HG02798 (cell line): ENCODE measurements at regions not wholly inside any gene's neighbourhood (a gene's known extent, or its start where the extent isn't known, plus 50 kb on each side); places are given as distances from the start of the nearest gene placed in this dataset.
"Not testable (repeated sequence)": the region's sequence is repeated elsewhere in the genome, so short reads cannot be mapped to it uniquely, and the experiment has no call there.

Source experiments
- ATAC-seq: cut with Tn5 transposase; IDR thresholded peaks from one replicate; pipeline ENCODE4 v1.9.1; 2021; ENCODE audit warnings: mild to moderate bottlenecking; ENCODE audit not compliant: unreplicated experiment, poor library complexity

DNA sequence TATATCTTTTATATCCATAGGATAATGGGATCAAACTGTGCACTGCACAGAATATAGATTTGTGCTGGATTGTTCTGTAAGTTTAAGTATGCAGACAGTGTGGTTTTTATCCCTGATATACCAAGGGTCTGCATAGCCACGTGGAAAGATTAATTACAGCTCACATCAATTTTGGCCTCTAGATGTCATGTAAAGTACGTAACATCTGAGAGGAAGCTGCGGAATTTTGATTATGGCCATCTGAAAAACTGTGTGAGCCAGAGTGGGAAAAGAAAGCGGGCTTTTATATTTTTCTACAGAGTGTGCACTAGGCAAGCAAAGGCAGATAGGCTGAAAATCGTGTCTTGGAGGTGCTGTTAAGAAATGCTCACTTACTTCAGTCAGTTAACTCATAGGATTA lies 562.7 kb downstream of the GBE1 start:
- ATAC-seq, result no peak

DNA sequence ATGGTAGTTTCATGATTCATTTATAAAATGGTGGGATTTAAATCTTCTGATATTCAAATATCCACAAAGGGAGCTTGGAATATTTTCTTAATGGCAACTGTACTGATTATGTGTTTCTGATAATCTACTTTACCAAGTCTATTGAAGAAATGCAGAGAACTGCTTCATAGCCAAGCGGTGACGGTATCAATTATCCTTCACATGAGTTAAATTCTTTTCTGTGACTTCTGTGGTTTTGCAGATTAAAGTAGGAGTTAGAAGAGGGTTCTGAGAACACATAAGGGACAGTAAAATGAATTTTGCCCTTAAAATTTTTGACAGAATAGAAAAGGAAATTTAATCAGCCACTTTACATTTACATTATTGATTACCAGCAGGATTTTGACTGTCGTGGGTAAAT lies 563.2 kb downstream of the GBE1 start:
- no peak for ATAC-seq

DNA sequence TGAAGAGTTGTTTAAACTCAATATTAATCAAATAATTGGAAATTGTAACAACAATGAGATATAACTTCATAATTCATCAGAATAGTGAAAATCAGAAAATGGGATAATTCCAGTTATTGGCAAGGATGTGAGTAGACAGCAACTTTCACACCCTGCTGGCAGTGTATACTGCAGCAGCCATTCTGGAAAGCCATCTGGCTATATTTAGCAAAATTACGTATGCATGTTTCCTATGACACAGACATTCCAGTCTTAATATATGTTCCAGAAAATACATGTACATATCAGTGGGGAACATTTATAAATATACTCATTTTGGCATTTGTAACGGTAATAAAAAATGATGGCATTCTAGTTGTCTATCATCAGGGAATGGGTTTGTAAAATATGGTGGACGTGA lies 564.1 kb downstream of the GBE1 start:
- no peak for ATAC-seq

DNA sequence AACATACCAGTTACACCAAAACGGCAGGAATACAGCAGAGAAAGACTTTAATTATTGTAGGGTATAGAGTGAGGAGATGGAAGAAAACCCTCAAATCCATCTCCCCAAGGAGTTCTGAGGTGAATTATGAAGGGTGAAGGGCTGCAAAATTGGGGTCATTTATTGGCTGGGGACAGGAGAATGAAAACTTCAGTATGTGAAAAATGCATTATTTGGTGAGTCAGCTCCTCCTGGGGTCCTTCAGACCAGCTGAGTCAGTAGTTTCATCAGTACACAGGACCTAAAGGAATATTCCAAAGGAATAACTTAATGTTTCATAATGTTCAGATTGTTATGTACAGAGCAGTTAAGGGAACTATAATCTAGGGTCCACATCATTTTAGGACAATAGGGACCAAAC lies 566.0 kb downstream of the GBE1 start:
- no peak for ATAC-seq

DNA sequence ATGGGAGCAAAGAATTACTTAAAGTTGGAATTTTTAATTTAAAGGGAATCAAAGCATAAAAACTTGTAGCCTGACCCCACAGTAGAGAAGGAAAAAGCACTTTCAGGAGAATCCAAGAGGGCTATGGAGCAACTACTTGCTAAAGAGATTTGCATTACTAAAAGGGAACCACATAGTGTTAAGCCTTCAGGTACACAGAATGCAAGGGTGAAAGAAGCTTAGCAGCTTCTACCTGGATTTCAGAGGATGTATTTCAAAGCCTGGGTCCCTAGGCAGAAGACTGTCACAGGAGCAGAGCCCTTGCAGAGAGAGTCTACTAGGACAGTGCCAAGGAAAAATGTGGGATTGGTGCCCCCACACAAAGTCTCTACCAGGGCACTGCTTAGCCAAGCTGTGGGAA lies 575.0 kb downstream of the GBE1 start:
- ATAC-seq, result no peak

DNA sequence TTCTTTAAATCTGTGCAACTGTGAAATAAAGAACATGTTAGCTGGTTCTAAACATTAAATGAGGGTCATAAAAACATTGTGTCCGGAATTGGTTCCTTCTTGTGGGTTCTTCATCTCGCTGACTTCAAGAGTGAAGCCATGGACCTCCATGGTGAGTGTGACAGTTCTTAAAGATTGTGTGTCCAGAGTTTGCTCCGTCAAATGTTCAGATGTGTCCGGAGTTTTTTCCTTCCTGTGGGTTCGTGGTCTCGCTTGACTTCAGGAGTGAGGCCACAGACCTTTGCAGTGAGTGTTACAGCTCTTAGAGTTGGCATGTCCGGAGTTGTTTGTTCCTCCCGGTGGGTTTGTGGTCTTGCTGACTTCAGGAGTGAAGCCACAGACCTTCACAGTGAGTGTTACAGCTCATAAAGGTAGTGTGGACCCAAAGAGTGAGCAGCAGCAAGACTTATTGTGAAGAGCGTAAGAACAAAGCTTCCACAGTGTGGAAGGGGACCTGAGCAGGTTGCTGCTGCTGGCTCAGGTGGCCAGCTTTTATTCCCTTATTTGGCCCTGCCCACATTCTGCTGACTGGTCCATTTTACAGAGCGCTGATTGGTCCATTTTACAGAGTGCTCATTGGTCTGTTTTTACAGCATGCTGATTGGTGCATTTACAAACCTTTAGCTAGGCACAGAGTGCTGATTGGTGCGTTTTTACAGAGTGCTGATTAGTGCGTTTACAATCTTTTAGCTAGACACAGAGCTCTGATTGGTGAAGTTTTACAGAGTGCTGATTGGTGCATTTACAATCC lies 579.2 kb downstream of the GBE1 start:
- ATAC-seq, result not testable (repeated sequence)

DNA sequence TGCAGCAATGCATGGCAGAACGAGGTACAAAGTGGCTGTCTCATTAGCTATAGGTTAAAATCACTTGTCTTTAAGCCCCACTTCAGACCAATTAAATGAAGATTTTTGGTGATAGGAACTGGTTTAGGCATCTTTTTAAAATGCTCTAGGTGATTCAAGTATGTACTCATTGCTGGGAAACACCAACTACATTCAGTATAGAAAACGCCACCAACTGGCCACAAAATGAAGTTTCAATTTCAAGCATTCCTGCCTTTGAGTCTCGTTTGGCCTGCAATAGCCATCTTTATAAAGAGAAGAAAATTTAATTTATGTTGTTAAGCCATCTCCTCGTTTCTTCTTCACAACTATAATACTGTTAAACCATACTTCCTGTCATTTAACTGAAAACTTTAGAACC lies 587.9 kb downstream of the GBE1 start:
- no peak for ATAC-seq

DNA sequence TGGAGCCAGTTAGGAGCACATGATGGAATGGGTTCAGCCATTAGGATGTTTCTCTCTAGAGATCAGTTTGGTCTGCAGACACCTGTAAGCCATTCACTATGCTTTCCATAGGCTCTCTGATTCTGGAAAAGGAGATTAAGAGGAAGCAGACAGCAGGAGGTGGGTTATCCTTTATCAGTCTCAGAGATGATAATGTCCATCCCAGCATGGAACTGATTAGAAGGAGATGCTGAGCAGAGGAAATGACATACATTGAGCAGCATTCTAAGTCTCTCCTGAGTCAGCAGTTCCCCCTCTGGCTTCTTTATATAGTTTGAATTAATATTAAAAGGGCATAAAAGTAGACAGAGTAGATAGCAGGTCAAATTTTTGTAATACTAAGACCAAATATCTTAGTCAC lies 591.1 kb downstream of the GBE1 start:
- no peak for ATAC-seq

DNA sequence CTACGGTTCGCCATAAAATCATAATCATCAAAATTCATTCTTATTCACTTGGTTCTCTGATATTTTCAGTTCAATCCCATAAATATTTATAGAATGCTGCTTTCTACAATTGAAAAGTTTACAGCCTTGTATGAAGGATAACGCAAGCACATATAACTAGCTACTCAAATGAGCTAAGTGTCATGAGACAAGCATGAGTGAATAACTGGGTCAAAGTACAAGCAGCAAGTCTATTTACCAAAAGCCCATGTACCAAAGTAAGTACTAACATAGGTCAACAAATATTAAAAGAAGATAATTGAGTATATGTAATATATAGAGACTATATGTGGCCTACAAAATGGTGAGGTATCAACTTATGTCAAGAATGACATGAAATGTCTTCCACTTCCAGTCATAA lies 596.6 kb downstream of the GBE1 start:
- no peak for ATAC-seq

DNA sequence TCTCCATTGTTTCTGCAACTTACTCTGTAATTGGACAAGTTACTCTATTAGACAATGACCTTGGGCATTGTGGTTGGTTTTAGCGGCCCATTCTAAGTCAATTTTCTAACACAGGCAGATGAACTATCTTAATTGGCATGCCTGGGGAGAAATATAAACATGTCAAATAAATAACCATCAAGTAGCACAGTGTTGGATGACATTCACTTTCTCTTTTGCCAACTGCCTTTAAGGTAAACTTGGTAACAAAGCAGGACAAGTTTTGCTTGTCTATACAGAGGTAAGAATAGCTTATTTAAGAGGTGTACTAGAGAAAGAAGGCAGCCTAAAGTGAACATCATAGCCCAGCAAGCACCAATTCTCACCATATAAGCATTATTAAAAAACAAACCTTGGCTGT lies 599.6 kb downstream of the GBE1 start:
- no peak for ATAC-seq

DNA sequence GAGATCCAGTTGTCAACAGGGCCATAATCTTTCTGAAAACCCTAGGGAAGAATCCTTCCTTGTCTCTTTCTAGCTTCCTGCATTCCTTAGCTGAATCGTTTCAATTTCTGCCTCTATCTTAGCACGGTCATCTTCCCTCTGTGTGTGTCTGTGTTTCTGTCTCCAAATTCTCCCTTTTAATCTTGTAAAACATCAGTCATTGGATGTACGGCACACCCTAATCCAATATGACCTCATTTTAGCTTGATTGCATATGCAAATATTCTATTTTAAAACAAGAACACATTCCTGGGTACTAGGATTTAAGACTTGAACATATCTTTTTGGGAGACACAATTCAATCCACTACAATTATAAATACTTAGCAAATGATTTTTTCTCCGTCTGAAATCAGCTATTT lies 600.3 kb downstream of the GBE1 start:
- ATAC-seq, result no peak

DNA sequence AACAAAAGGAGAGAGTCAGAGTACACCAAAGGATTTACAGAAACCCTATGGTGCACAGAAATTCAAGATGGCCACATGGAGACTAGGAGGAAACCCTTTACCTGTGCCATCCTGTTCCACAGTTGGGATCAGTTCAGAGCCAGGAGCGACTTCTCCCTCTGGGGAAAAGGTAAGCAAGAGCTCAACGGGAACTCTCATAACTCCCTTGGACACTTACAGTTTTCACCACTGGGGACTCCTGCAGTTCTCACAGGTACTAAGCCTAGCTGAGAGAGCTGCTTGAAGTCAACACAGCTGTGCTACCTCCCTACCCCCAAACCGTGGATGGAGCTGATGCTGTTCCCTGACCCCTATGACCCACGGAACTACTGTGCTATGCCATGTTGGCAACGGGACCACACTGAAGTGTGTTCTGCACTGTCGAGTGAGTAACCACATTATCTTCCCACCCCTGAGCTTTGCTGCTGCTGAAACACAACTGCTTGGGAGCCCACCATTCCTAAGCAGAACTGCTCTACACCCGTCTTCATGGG lies 606.8 kb downstream of the GBE1 start:
- ATAC-seq, result no peak

DNA sequence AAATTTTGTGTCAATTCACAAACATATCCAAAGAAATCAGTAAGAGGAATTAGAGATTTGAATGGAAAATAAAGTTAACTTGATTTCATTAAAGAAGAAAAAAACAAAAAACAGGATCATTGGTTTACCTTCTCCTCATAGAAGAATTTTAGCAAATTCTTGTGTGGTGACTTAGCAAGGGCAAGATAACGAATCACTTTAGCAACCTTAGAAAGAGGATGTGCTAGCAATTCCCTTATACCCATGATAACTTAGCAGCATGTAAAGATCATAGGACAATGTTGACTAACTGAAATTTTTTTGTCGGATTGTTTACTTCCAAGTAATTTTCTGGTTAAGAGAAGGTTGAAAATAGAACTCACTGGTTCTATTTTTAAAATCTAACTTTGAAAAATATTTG lies 609.3 kb downstream of the GBE1 start:
- no peak for ATAC-seq

DNA sequence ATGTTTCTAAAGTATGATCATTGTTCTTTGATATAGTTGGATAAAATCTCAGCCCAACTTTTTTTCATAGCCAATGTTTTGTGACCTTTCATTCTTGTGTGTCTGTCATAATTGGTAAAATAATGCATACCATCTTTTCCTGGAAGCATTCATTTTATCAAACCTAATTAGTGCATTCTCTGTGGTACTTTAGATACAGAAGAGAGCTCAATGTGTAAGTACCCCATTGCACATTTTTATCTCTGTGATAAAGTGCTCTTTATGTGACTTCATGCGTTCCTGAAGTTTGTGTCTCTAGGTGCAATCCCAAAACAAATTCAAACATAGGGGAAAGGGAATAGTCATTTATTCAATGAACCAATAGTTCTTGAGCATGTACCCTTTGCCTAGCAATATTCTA lies 628.5 kb downstream of the GBE1 start:
- no peak for ATAC-seq

DNA sequence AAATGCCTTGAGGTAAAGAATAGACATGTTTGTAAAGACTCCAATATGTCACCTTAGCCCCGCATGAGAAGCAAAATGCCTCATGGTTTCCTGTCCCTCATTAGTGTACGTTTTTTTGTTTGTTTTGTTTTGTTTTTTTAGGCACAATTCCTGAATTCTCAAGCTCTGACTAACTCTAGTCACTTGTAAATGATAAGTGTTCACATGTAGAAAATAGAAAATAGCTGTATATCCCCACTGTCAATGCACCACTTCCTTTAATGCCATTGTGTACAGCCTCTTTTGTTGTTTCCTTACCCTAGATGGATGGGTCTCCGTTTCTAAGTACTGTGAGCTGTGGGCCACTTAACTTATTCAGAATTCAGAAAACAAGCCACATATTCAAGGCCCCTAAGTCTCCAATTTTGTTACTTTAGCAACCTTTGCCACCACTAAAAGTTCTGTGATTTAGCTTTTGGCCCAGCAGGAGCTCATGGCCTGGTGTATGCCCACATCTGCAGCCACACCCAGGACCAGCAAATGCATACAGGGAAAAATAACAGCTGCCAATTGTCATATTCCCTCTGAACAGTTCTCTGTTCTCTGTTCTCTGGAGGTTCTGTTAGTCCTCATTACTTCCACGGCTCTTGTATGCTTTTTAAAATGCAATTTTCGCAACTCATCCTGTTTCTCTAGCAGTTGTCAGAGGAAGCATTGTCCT lies 655.5 kb downstream of the GBE1 start:
- ATAC-seq, result no peak

DNA sequence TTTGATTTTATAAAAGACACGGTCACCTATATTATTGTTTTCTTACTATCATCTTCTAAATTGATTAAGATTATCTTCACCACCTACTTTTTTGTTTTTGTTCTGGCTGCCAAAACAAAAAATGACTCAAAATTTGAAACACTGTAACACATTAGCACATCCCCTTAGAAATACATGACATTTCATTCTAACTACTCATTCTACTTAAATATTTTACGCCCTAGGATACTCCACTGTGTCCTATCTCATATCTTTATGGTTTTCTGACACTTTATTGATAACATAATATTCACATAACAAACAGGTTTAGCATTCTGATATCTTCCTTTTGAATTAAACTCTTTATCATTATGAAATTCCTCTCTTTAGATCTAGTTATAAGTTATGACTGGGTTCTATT lies 656.2 kb downstream of the GBE1 start:
- ATAC-seq, result no peak

DNA sequence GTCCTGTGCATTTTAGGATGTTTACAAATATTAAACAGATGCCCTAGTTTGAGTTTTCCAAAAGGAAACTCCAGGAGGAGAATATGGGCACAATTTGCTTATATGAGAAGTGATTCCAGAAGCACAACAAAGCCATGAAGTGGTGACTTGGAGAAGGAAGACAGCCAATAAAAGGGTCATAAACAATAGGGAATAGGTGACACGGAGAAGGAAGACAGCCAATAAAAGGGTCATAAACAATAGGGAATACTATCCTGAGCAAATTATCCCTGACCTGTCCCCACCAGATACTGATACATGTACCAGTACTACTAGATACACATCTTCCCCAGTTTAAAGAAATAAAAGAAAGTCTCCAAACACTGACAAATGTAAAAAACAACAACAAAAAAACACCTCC lies 663.6 kb downstream of the GBE1 start:
- ATAC-seq, result no peak

DNA sequence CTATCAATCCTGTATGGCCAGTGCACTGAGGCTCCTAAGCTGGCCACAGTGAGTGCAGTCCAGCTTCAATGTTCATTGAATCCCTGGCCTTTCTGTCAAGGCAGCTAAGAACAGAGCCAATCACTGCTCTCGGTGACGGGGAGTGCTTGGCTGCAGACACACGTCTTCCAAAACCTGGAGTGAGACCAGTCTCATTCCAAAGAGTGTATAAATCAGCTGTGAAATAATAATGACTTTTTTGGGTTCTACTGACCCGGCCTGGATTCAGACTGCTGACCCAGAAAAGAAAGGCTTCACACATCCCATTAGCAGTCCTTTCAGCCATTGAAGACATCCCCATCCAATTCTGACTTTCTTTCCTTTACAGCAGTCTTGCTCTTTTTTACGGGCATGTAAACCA lies 665.5 kb downstream of the GBE1 start:
- no peak for ATAC-seq

DNA sequence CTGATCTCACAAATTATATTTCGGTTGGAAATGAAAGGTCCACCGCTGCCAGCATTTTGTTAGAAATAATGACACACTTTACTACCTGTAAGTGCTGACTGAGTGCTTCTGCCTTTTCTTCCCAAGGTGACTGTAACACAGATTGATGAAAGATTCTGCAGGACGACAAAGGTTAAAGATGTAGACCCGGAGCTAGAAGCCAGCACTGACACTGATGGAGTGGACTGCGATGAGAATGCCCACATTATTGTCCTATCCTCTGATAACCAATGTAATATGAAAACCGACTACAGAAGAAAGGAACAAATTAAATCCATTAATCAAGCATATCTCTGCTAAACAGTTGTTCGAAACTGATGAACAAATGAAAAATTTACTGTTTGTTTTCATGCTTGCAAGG lies 666.5 kb downstream of the GBE1 start:
- no peak for ATAC-seq

DNA sequence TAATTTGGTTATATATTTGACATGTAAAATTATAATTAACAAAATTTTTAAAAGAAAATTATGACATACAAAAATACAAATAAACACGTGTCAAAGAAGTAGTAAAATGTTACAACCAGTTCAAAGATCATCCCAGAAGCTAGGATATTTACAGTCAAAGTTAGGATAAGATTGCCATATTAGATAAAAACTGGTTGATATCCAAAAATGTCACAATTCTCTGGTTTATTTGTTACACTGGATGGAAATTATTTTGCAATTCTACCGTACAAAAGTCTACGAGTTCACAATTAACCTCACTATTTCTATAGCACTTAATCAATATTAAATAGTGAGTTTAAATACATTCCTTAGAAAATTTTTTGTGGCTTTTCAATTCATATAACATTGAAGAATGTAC lies 673.8 kb downstream of the GBE1 start:
- no peak for ATAC-seq

DNA sequence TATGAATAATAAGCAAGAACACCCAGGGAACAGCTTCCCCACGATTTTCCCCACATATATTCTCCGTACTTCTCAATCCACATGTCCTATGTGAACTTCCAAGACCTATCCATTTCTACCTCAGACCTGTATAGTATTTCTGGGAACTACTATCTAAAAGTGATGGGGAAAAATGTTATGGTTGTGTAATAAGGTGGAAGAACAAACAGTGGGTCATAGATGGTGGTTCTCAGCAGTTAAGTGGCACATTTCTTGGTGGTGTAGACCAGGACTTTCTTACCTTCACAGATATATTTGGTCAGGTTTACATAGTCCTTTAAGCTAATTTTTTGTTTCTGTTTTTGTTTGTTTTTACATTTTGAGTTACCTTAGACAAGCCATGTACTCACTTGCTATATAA lies 675.1 kb downstream of the GBE1 start:
- ATAC-seq, result no peak

DNA sequence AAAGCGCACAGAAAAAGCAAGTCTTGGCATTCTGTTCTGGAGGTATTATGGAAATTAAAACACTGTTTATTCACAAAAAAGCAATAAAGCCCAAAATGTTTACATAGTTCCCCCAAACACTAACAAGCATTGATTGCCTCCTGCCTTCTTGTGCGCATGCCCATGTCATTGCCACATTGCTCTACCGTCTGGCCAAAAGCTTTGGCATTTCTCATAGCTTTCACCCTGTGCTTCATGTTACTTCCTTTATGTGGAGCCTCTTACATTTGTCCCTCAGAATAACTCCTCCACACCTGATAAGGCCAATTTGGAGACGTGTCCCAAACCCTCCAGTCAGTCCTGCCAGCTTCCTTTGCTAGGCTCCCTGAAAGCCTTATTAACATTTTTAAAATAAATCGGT lies 680.8 kb downstream of the GBE1 start:
- ATAC-seq, result no peak
